ENCODE measurements at regions not wholly inside any gene's neighbourhood (a gene's known extent, or its start where the extent isn't known, plus 50 kb on each side); places are given as distances from the start of the nearest gene placed in this dataset.

- Mint-ChIP-seq H3K27me3 (no peaks in the 10 kb centered on the region), H3K27ac (no peak overlapping the region), H3K4me1 (ENCODE audit: low read depth) (peaks cover 23% of the 10 kb centered on the region), H3K9me3 (ENCODE audit: low read depth) (no peaks in the 10 kb centered on the region), H3K36me3 (ENCODE audit: insufficient read depth) (no peaks in the 10 kb centered on the region), H3K4me3 (ENCODE audit: low read depth) (no peak overlapping the region)
- TF ChIP-seq CTCF (IDR thresholded peaks at IDR 0.05; ENCODE audit: unreplicated experiment) = no peak
- no peak for DNase-seq (ENCODE audit: low spot score, unreplicated experiment)
These were observed 649.9 kb upstream of the FOXG1 start for GRCh38 chr14:28116716-28117115.

GRCh38 chr14:28119849-28120248 lies 646.7 kb upstream of the FOXG1 start:
- TF ChIP-seq CTCF (IDR thresholded peaks at IDR 0.05; ENCODE audit: unreplicated experiment) = no peak
- Mint-ChIP-seq H3K9me3 (ENCODE audit: low read depth) (peaks cover 4% of the 10 kb centered on the region), H3K4me1 (ENCODE audit: low read depth) (peaks cover 34% of the 10 kb centered on the region), H3K27ac (no peak overlapping the region), H3K4me3 (ENCODE audit: low read depth) (no peak overlapping the region), H3K27me3 (no peaks in the 10 kb centered on the region), H3K36me3 (ENCODE audit: insufficient read depth) (peaks cover 2% of the 10 kb centered on the region)
- DNase-seq (ENCODE audit: low spot score, unreplicated experiment) = no peak

GRCh38 chr14:28120391-28120790 lies 646.2 kb upstream of the FOXG1 start:
- Mint-ChIP-seq H3K9me3 (ENCODE audit: low read depth) (peaks cover 4% of the 10 kb centered on the region), H3K27me3 (no peaks in the 10 kb centered on the region), H3K27ac (no peak overlapping the region), H3K4me3 (ENCODE audit: low read depth) (no peak overlapping the region), H3K36me3 (ENCODE audit: insufficient read depth) (peaks cover 2% of the 10 kb centered on the region), H3K4me1 (ENCODE audit: low read depth) (peaks cover 34% of the 10 kb centered on the region)
- no peak for DNase-seq (ENCODE audit: low spot score, unreplicated experiment)
- TF ChIP-seq CTCF (IDR thresholded peaks at IDR 0.05; ENCODE audit: unreplicated experiment) = no peak

- Mint-ChIP-seq H3K9me3 (ENCODE audit: low read depth) (peaks cover 4% of the 10 kb centered on the region), H3K4me1 (ENCODE audit: low read depth) (peaks cover 34% of the 10 kb centered on the region), H3K27ac (peak overlapping the region; percentile 6), H3K27me3 (no peaks in the 10 kb centered on the region), H3K36me3 (ENCODE audit: insufficient read depth) (peaks cover 2% of the 10 kb centered on the region), H3K4me3 (ENCODE audit: low read depth) (no peak overlapping the region)
- TF ChIP-seq CTCF (IDR thresholded peaks at IDR 0.05; ENCODE audit: unreplicated experiment) = no peak
- DNase-seq (ENCODE audit: low spot score, unreplicated experiment) = no peak
These were observed 644.9 kb upstream of the FOXG1 start for GRCh38 chr14:28121512-28122297.

- Mint-ChIP-seq H3K36me3 (ENCODE audit: insufficient read depth) (no peaks in the 10 kb centered on the region), H3K4me1 (ENCODE audit: low read depth) (peaks cover 9% of the 10 kb centered on the region), H3K4me3 (ENCODE audit: low read depth) (no peak overlapping the region), H3K27me3 (no peaks in the 10 kb centered on the region), H3K27ac (no peak overlapping the region), H3K9me3 (ENCODE audit: low read depth) (peaks cover 11% of the 10 kb centered on the region)
- TF ChIP-seq CTCF (IDR thresholded peaks at IDR 0.05; ENCODE audit: unreplicated experiment) = no peak
- no peak for DNase-seq (ENCODE audit: low spot score, unreplicated experiment)
These were observed 635.8 kb upstream of the FOXG1 start for GRCh38 chr14:28130610-28131284.

All from progenitor cell of endocrine pancreas (in vitro differentiated cells).